Upper lobe of left lung (tissue), 4 donors: ENCODE measurements at regions not wholly inside any gene's neighbourhood (a gene's known extent, or its start where the extent isn't known, plus 50 kb on each side); places are given as distances from the start of the nearest gene placed in this dataset.

Source experiments
- POLR2A ChIP-seq, 4 donors: fragments of 450-650 bp; IDR thresholded peaks; one replicate each; pipeline ENCODE4 v1.5.1; 2016 to 2017; ENCODE audit warnings: antibody characterized with exemption in 4 of 4, mild to moderate bottlenecking in 2 of 4
- POLR2AphosphoS5 ChIP-seq, 2 donors: sonication (generic); formaldehyde crosslinking; IDR thresholded peaks; one replicate each; pipeline ENCODE4 v1.5.1; 2017; ENCODE audit warnings: antibody characterized with exemption in 2 of 2
- TF ChIP-seq, protein P1 (sequence below), 6 experiments: fragments of 450-650 bp in 4 of 6; fragments of 200-600 bp in 2 of 6; sonication (generic) in 2 of 6; IDR thresholded peaks; one replicate each; pipeline ENCODE4 v1.5.1; 2016 to 2019; ENCODE audit warnings: antibody characterized with exemption in 6 of 6

DNA sequence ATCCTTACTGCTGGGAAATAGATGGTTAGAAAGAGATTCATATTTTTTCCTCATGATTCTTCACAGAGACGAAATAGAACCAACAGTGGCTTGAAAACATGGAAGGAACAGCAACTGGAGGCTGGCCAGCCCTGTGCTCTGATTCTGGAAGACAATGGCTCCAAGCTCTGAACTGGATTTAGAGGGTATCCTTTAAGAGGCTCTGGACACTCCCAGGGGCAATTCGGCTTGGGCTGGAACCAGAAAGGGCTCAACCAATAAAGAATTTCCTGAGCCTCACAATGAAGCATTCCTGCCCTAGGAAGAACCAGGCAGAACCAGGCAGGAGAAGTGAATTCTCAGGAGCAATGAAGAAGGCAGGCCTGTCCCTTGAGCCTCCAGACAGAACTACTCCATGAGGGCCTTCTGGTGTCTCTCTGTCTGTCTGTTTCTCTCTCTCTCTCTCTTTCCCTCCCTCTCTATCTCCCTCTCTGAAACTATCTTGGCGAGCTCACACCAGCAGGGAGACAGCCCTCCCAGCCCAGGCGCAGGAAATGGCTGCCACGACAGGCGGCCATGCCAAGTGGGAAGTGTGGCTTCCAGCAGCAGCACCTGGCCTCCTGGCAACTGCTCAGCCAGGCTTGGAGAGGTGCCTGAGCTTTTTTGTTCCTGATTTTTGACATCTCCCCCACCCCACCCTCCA is 93.3 kb downstream of the RCN1 start:
- TF ChIP-seq, protein P1, sequence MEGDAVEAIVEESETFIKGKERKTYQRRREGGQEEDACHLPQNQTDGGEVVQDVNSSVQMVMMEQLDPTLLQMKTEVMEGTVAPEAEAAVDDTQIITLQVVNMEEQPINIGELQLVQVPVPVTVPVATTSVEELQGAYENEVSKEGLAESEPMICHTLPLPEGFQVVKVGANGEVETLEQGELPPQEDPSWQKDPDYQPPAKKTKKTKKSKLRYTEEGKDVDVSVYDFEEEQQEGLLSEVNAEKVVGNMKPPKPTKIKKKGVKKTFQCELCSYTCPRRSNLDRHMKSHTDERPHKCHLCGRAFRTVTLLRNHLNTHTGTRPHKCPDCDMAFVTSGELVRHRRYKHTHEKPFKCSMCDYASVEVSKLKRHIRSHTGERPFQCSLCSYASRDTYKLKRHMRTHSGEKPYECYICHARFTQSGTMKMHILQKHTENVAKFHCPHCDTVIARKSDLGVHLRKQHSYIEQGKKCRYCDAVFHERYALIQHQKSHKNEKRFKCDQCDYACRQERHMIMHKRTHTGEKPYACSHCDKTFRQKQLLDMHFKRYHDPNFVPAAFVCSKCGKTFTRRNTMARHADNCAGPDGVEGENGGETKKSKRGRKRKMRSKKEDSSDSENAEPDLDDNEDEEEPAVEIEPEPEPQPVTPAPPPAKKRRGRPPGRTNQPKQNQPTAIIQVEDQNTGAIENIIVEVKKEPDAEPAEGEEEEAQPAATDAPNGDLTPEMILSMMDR (IDR thresholded peaks at IDR 0.05) = no peak
- TF ChIP-seq POLR2A (IDR thresholded peaks at IDR 0.05) (no peak), POLR2AphosphoS5 (IDR thresholded peaks at IDR 0.05) (no peak)
